ENCODE measurements at regions not wholly inside any gene's neighbourhood (a gene's known extent, or its start where the extent isn't known, plus 50 kb on each side); places are given as distances from the start of the nearest gene placed in this dataset.
"Not testable (repeated sequence)": the region's sequence is repeated elsewhere in the genome, so short reads cannot be mapped to it uniquely, and the experiment has no call there.

- DNase-seq, result no peak
These were observed 655.2 kb upstream of the MAP3K7 start for GRCh38 chr6:91241946-91242613.

GRCh38 chr6:91240878-91241603, 654.2 kb upstream of the MAP3K7 start:
- DNase-seq, result no peak

GRCh38 chr6:91221072-91221720, 634.3 kb upstream of the MAP3K7 start:
- DNase-seq, result no peak

DNA sequence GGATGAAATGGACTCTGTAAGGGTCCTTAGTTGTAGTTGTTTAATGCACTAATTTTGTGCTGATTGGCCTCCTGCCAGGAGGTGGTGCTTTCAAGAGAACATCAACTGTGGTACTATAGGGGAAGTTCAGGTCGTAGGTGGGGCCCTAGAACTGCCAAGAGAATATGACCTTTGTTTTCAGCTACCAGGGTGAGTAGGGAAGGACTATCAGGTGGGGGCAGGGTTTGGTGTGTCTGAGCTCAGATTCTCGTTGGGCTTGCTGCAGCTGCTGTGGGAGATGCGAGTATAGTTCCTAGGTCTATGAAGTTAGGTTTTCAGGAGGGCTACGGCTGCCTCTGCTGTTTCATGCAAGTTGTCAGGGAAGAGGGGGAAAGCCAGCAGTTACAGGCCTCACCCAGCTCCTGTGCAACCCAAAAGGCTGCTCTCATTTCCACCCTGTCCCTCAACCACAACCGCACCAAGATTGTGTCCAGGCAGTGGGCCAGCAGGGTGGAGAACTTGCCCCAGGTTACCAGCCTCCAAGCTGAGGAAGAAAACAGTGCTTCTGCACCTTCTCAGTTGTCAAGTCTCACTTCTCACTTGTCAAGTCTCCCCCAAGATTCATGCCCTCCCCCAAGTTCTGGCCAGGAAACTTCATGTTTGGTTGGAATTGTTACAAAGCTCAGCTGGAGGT, 626.5 kb upstream of the MAP3K7 start:
- no peak for DNase-seq

- DNase-seq, result no peak
These were observed 611.9 kb upstream of the MAP3K7 start for GRCh38 chr6:91198588-91199255.

- no peak for DNase-seq
These were observed 609.9 kb upstream of the MAP3K7 start for GRCh38 chr6:91196729-91197128.

DNA sequence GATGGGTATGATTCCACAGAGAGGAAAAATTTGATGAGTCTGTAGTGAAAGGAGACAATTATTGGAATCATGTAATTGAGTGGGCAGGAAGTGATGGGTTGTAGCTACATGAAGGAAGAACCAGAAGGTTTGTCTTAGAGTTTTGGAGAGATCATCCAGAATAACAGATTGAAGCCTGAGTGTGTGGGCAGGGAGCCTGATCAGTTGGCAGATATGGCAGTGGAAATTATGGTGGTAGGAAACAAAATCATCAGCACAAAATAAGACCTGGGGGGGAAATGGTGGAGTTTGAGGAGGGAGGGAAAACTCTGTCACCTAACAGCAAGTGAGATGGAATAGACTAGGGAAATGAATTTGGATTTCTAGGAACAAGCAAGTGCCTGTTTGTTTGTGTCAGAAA, 606.6 kb upstream of the MAP3K7 start:
- DNase-seq, result no peak

DNA sequence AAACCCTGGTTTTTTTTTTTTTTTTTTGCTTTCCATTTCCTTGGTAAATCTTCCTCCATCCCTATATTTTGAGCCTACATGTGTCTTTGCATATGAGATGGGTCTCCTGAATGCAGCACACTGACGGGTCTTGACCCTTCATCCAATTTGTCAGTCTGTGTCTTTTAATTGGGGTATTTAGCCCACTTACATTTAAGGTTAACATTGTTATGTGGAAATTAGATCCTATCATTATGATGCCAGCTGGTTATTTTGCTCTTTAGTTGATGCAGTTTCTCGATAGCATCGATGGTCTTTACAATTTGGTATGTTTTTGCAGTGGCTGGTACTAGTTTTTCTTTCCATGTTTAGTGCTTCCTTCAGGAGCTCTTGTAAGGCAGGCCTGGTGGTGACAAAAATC, 603.2 kb upstream of the MAP3K7 start:
- not testable (repeated sequence) for DNase-seq

DNA sequence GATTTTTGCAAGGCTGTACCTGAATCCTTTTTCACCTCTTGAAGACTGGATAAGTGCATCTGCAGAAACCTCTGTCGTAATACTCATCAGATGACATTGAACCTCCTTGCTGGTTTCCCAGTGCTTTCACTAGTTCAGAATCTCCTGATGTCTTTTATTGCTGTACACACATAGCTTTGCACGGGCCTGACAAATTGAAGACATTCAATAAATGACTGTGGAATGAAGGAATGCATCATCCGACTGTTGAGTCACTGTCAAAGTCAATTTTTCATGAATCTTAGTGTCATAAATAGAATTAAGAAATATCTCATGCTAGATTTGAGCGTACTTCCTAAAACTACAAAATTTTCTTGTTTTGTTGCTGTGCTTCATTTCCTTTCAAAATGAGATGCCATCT, 598.2 kb upstream of the MAP3K7 start:
- no peak for DNase-seq

- DNase-seq, result no peak
These were observed 594.5 kb upstream of the MAP3K7 start for GRCh38 chr6:91181416-91181815.

DNA sequence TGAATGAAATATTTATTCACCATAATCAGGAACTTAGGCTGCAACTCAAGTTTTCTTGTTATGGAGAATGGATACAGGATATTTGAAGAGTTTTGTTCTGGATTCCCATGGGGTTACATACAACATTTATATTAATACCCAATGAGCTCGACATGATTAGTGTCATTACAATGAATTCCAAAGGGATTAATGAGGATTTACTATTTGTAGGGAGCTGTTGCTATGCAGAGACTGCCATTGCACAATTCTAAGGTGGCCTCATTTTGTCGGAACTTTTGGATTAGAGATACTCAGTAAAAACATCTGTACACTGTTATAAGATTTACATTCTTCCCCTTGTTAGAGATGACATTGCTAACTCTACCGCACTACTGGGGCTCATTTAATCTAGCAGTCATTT, 586.8 kb upstream of the MAP3K7 start:
- DNase-seq, result no peak

DNA sequence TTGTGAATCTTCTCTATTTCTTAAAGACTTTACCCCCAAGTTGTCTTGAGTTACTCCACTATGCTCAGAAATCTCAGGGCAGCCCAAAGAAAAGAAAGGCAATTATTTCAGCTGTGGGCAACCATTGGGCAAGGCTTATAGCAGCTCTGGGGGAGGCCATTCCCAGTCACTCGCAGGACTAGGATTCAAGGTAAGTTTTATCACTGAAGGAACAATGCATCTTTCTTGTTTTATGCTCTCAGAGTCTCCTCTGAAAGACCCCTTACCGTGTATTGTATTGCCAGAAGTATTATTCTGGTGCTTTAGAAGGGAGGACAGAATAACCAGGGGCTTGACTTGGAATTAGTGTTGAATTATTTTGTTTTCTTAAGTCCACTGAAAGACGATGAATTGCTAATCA, 586.3 kb upstream of the MAP3K7 start:
- DNase-seq, result no peak

DNA sequence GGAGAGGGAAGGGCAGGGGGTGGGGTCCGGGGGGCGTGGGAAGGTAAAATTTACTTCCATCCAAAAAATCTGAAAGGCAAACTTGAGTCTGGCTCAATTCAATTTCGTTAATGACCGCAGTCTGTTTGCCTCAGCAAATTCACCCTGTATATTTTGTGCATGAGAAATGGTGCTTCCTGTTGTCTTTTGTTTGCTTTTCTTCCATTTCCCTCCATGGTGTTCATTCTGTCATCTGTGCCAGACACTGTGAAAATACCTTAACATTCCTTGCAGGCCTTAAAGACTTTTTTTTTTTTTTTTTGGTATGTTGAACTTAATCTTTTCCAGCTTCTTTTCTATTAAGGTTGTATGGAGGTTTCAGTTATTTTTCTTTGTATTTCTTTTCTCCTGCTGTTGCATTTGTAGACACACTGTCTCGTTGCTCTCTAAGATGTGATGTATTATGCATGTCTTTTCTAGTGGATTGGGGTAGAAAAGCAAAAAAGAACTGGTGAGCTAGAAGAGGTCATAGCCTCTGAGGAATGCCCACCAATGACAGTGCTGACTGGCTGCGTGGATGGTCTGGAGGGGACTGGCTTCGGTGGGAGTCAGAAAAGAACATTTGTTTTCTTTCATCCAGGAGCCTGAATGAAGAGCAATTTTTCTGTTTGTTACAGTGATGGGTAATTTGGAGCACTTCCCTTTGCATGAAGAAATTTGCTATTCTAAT, 585.0 kb upstream of the MAP3K7 start:
- no peak for DNase-seq

GRCh38 chr6:91167846-91168245, 581.0 kb upstream of the MAP3K7 start:
- no peak for DNase-seq

- no peak for DNase-seq
These were observed 579.6 kb upstream of the MAP3K7 start for GRCh38 chr6:91166271-91167046.

DNA sequence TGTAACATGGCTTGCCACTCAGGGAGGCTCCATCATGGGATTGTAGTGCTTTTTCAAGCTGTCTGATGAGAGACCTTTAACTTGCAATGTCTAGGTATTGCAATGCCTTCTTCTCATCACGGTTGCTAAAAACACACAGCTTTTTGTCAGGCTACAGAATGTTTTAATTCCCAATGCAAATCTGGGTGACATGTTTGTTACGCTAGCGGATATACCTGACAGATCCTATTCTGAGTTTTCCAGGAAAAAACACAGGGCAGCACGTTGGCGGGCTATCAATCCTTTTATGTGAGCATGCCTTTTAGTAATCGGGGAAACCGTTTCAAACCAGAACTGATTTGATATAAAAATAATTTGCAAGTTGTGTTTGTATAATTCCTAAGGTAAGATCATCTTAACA, 577.2 kb upstream of the MAP3K7 start:
- DNase-seq, result no peak

GRCh38 chr6:91161246-91161645, 574.4 kb upstream of the MAP3K7 start:
- no peak for DNase-seq

DNA sequence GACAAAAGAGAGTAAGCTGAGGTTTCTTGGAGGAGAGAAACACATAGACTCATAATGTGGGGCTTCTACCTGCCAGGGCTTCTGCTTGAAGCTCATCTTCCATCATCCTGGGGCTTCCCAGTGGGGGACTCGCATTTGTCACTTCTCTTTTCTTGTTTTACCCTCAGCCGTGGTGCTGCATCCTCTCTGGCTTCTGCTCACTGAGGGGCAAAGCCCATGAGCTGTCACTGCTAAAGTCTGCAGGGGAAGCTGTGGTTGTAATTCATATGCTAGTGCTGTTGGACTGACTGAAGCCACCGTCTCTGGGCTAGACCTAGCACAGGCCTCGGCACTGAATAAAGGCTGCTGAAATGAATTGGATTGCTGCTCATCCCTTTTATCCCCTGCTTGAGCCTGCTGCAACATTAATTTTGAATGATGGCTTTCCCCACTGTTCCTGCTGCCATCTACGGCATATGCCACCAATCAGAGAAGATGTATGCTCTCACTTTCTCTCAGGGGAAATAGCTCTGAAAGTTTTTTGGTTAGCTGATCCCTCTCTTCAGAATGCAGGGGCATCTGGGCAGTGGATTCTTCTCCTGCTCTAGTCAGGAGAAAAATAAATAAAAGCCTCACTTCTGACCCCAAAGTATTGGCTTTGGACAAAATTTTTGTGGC, 568.4 kb upstream of the MAP3K7 start:
- DNase-seq, result no peak

- no peak for DNase-seq
These were observed 566.0 kb upstream of the MAP3K7 start for GRCh38 chr6:91152824-91153223.

- no peak for DNase-seq
These were observed 563.3 kb upstream of the MAP3K7 start for GRCh38 chr6:91149956-91150705.

All from hematopoietic multipotent progenitor cell treated with erythropoietin and hydrocortisone succinate and interleukin-3 and kit ligand, for 6 days (in vitro differentiated cells).